Superior temporal gyrus (tissue), 1 donor: ENCODE measurements at regions not wholly inside any gene's neighbourhood (a gene's known extent, or its start where the extent isn't known, plus 50 kb on each side); places are given as distances from the start of the nearest gene placed in this dataset.
"Not testable (repeated sequence)": the region's sequence is repeated elsewhere in the genome, so short reads cannot be mapped to it uniquely, and the experiment has no call there.

Experiments
- DNase-seq: peaks from one replicate; pipeline ENCODE4 v3.0.0-alpha.2; 2016; ENCODE audit errors: extremely low spot score

DNA sequence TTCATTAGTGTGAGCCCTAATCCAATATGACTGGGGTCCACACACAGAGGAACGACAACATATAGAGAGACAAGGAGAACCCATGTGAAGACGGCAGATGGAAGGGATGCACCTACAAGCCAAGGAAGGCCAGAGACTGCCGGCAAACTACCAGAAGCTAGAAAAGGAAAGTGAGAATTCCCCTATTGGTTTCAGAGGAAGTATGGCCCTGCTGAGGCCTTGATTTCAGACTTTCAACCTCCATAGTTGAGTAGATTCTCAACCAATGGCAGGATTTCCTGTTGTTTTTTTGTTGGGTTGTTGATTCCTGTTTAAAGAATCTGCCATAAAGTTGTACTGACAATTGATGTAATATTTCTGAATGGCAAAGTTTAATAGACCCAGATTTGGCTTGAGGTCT, 241.5 kb downstream of the SATB2 start:
- DNase-seq, result no peak

DNA sequence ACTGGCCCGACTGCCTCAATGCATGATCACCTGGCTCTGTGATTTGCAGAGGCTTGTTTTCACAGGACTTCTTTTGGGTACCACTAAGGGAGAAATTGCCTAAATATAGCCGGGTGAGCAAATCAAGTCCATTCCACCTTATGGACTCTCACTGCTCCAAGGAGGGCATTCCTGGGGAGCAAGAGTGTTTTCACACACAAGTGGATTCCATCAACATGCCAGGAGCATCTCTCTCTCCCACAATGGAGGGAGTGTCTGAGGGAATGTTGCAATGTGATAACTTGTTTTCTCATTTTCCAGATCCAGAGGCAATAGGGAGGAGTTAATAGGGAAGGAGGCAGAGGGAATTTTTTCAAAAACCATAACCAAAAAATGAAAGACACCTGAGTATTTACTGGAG, 250.7 kb downstream of the SATB2 start:
- DNase-seq, result no peak

GRCh38 chr2:199206536-199206935, 251.2 kb downstream of the SATB2 start:
- DNase-seq, result no peak

GRCh38 chr2:199202964-199203363, 254.8 kb downstream of the SATB2 start:
- DNase-seq, result no peak

GRCh38 chr2:199201539-199201938, 256.2 kb downstream of the SATB2 start:
- DNase-seq, result no peak

DNA sequence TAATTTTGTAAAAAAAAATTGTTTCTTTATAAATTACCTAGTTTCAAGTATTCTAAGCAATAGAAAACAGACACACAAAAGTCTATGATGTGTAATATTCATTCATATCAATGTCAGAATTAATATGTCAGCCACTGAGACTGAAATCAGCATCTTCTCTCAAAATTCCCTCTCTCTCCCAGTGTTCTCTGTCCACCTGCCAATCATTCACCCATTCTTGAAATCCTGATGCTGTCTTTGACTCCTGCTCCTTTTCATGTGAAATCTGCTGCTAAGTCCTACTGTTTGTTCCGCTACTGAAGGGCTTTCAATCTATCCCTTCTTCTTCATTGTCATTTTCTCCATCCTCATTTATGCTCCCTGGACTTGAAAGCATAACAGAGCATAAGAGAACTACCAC, 257.9 kb downstream of the SATB2 start:
- DNase-seq, result no peak

DNA sequence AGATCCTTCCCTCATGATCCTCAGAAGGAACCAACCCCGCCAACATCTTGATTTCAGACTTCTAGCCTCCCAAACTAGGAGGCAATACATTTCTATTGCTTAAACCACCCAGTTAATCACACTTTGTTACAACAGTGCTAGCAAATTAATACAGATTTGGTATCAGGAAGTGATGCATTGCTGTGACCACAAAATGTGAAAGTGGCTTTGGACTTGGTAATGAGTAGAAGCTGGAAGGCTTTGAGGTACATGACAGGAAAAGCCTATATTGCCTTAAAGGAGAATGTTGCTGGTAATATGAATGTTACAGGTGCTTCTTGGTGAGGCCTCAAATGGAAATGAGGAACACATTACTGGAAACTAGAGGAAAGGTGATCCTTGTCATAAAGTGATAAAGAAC, 260.3 kb downstream of the SATB2 start:
- DNase-seq, result no peak

DNA sequence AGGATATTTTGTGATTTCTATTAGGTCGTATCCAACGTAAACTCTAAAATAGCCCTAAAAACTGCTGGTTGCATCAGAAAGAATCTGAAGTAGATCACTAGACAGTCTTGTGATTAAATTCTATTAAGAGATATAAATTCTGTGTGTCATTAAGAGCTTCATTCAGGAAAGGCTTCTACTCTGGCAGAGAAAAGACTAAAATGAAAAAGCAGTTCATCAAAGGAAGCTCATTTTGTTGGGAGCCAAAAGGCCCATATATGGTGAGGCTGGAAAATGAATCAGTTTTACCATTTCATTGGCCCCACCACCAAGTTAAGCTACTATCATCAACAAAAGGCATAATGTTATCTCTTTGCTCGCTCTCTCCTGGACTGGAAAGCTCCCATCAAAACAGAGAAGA, 261.1 kb downstream of the SATB2 start:
- DNase-seq, result no peak

- no peak for DNase-seq
These were observed 261.7 kb downstream of the SATB2 start for GRCh38 chr2:199195927-199196502.

- no peak for DNase-seq
These were observed 266.3 kb downstream of the SATB2 start for GRCh38 chr2:199191461-199191860.

DNA sequence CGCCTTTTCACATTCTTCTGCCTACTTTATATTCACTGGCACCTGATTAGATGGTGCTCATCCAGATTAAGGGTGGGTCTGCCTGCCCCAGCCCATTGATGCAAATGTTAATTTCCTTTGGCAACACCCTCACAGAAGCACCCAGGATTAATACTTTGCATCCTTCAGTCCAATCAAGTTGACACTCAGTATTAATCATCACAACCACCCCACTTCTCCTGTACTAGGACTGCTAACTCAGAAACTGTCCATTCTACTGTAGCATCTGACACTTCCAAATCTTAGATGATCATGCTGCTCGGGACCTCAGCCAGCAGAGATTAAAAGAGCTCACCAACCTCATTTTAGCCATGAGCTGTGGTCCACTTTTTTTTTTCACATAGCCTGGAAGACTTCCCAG, 268.5 kb downstream of the SATB2 start:
- DNase-seq, result no peak

DNA sequence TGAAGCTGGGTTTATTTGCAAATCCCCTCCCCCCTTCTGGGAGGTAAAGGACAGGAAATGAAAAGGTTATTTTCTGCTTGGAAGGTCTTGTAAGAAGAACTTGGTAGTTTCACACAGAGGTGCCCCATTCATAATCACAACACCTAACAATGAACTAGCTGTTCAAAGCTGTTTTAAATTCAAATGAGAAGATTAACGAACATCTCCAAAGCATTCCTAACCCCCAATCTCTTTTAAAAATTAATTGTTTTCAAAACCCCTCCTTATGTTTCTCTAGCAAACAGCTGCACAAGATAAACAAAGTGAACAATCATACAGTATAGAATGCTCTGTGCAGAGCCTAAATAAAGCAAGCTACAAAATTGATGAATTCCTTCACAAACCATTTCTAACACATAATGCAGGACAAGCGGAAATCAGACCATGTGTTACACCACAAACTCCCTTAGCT, 271.4 kb downstream of the SATB2 start:
- DNase-seq, result no peak

- DNase-seq, result not testable (repeated sequence)
These were observed 272.6 kb downstream of the SATB2 start for GRCh38 chr2:199185174-199185573.

GRCh38 chr2:199163613-199164458, 293.9 kb downstream of the SATB2 start:
- DNase-seq, result no peak

- no peak for DNase-seq
These were observed 296.9 kb downstream of the SATB2 start for GRCh38 chr2:199160677-199161465.

- no peak for DNase-seq
These were observed 297.7 kb downstream of the SATB2 start for GRCh38 chr2:199160081-199160480.

DNA sequence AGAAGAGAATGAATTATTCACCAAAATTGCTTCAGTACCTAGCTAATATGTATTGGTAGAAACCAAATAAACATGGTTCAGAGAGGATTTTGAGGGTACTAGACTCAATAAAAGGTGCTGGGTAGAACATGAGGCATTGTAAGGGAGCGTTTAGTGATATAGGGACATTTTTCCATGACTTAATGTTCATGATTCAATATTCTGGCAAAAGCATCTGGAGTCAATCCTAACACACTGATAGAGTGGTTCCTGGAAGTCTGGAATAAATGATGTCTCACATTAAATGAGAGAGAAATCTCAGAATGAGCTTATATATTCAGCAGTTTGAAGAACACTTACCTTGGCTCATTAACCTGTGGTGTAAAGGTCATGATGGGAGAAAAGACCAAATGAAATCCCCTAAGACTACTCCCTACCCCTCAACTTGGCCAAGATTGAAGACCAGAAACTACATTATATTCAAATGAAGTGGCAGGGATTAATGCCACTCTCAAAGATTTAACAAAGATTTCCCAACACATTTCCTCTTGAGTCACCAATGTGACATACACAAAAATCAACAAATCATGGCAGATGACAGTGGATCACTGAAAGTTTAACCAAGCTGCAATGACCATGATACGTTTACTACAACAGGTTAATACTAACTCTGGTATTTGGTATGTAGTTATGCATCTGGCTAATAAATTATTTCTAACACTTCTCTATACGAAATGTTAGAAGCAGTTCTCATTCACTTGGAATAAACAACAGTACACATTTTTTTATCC, 309.5 kb downstream of the SATB2 start:
- DNase-seq, result no peak

DNA sequence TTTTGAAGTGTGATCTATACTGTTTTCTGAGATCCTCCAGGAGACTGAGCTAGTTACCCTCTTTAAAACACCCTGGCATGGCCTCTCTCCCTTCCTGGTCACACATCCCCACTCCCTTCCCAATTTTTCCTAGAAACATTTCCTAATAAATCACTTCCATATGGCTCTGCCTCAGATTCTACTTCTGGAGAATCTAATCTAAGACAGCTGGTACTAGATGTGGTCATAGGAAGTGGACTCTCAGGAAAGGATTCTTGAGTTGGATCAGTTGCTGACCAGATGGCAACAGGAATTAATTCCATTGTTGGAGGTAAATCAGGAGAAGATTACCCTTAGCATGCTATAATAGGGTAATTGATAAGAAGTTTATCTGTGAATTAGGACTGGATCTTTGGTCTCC, 310.5 kb downstream of the SATB2 start:
- DNase-seq, result no peak

GRCh38 chr2:199144546-199144945, 313.2 kb downstream of the SATB2 start:
- no peak for DNase-seq

DNA sequence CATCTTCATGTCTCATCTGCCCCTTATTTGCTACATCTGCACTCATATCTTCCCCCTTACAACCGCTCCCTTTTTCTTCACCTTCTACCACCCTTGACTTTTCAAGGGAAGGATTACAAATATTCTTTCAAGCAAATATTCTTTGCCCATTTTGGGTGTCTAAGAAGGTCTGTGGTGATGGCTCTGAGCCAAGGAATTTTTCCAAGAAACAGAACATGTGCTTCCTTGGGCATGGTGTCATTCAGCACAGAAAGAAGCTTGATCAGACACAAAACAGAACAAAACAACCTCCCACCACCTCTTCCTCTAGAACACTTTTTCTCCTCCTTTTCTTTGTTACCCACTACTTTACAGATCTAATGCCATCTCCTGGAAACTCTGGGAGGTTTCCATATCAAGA, 313.7 kb downstream of the SATB2 start:
- DNase-seq, result no peak

- DNase-seq, result no peak
These were observed 321.1 kb downstream of the SATB2 start for GRCh38 chr2:199136681-199137080.

GRCh38 chr2:199136242-199136641, 321.5 kb downstream of the SATB2 start:
- DNase-seq, result no peak
